GM19035 (cell line): ENCODE measurements at regions not wholly inside any gene's neighbourhood (a gene's known extent, or its start where the extent isn't known, plus 50 kb on each side); places are given as distances from the start of the nearest gene placed in this dataset.

Experiments
- ATAC-seq: cut with Tn5 transposase; IDR thresholded peaks from one replicate; pipeline ENCODE4 v1.9.1; 2021; ENCODE audit not compliant: unreplicated experiment

DNA sequence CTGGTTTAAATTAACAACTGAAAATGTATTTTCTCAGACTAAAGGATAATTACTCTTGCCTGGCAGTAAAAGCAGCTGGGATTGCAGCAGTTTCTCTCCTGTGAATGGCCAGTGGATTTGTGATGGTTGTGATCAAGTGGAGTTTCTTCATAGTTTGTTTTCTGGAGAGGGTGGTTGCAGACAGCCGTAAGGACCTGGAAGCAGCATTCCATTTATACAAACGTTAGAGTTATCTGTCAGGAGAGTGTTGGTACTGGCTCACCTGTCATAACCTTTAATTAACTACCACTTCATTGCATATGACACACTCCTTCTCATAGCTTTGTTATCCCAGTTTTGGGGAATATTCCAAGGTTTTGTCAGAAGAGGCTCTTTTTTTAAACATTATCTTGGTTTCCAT lies 258.4 kb upstream of the SLC10A2 start:
- no peak for ATAC-seq

DNA sequence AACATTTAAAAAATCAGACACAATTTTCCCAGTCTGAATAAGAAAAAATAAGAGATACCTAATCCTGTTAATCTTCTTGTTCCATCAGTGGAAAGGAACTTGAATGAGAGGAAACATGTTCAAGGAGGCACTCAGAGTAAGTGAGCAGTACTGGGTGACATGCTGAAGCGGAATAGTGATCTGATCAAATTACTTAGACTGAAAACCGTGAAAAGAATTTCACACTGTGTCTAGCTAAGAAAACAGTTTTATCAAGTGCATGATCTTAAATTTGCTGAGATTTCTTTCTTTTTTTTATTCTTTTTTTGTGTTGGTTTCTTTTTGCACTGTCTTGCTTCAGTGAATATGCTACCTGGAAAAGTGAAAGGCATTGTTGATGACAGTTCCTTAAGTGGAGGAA lies 249.5 kb upstream of the SLC10A2 start:
- no peak for ATAC-seq

DNA sequence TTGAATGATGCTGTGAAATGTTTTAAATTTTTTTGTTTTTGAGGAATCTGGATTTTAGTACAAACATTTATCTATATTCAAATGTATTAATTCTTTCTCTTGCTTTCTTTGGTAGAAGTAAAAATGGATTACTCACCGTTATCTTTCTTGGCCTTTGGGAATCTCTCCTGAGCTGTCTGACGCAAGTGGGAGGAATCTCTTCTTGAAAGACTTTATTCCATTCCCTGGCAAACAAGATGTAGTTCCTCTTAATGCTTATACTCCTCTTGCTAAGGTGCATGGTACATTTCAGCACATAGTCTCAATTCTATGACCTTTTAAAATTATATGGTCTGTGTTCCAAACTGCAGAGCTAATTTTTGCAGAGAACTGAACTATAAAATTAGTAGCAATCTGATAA lies 246.2 kb upstream of the SLC10A2 start:
- ATAC-seq, result no peak

DNA sequence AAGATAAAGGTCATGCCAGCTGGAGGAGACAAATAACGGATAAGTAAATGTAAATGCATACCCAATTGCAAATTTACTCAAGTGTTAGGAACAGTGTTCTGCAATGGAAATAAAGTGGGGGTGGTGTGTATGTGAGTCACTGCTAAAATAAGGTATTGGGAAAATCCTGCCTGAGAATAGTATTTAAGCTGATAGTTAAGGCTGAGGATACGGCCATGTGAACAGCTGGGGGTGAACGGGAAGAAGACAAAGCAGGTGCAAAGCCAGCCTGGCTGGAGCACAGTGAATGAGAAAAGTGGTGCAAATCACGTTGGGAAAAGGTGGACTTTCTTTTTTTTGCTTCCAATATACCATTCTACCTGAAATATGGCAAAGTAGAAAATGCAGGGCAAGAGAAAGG lies 242.4 kb upstream of the SLC10A2 start:
- no peak for ATAC-seq

DNA sequence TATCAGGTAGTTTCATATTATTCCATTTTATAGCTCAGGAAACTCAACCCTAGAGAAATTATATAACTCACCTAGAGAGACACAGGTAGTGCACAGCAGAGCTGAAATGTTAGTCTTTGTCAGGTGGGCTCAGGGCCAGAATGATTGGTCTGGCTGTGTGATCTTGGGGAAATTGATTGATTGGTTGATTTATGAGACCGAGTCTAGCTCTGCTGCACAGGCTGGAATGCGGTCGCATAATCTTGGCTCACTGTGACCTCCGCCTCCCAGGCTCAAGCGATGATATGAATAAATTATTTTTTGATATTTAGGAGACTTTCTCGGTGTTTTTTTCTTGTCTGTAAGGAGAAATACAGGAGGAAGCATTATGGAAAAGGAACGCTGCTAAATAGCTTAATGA lies 239.9 kb upstream of the SLC10A2 start:
- ATAC-seq, result no peak

DNA sequence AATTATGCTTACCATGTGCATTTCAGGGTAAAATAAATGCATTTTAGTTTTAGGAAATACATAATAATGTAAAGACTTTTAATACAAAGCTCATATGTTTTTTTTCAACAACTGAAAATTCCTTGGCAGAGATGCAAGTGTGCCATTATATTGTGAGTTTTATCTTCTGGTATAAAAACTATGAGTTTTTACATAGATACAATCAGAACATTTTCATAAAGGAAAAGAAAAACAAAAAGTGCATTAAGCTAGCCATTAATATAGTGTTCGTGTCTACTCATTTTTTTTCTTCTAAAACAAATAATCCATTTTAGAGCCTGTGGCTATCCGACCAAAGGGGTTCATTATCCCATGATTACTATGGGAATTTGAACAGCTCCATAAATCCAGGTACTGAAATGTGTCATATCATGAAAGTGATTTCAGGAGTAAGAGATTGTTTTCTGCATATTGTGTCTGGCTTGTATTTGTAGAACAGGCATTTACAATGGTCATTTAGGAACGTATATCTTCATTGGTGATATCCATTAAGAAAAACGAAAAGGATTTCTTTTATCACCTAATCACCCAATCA lies 236.9 kb upstream of the SLC10A2 start:
- no peak for ATAC-seq

DNA sequence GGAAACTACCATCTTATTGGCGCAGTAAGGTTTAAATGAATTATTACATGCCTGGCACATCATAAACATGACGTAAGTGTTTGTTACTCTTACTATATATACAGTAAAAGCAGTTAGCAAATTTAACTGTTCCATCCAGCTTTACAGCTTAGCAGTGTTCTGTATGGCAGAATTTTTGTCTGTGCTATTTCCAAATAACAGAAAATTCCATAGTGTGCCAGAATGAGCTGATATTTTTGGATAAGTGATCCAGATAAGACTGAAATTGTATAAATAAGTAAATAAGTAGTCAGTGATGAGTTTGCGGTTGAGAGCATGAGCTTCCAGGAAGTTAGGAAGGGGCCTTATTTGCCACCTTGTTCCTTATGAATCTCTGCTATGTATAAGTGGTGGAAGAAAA lies 236.5 kb upstream of the SLC10A2 start:
- ATAC-seq, result no peak

DNA sequence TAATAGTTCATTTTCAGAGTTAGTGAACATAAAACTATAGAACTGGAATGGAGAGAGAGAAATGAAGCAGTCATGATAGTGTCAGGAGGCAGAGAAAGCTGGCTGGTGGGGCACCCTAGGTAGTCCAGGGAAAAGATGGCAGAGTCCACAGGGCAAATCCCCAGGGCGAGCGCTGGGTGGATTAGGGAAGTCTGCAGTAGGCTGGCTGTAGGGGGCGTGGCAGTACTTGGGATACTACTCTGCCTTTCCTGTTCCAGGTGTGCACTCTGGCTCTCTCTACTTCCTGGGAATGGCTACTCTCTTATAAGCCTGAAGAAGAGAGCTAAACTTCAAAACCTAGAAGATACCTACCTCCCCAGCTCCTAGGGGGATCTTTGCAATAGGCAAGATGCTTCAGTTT lies 232.9 kb upstream of the SLC10A2 start:
- ATAC-seq, result no peak

DNA sequence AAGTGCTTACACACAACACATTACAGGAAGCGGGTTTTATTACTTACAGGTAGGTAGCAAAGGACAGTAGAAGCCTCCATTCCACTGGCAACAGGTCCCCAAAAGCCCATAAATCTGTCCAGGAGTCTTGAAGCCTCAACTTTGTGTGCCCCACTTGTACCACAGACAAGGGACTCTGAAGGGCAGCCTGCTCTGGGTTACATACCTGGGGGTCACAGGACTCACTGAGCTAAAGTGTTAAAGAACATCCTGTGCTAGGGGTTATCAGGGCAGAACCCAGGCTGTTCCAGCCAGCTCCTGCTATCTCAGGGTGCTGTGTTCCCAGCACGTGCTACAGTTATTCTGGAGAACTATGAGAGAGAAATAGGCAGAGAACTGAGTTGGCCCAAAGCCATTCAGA lies 230.9 kb upstream of the SLC10A2 start:
- ATAC-seq, result no peak

DNA sequence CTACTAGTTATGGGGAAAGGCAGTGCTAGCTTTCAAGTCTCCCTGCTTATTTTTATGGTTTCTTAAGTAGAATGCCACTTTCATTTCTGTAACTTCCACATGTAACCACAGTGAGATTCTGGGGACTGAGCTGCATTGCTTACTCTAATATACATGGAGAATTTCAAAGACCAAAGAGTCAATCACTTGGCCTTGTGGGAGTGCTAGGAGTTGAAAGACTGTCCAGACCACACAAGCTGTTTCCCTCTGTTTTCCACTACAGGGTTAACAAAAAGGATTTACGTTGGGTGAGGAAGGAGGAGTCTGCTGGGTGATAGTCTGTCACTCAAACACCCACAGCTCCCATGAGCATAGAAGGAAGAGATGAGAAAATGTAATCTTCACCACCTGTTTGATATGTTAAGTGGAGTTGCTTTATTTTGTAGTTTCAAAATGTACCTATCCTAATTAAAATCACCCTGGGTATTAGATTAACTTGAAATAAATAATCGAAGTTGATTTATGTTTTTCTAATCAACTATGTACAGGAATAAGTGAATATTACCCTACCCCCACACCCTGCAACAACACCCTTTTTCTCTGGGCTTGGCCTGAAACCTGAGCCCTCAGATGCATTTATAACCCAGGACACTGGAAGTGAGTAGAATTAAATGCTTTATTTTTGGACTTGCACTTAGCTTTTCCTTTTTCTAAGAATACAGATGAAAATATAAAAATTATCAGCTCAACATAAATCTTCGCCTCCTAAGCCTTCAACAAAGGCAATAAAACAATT lies 225.8 kb upstream of the SLC10A2 start:
- no peak for ATAC-seq

DNA sequence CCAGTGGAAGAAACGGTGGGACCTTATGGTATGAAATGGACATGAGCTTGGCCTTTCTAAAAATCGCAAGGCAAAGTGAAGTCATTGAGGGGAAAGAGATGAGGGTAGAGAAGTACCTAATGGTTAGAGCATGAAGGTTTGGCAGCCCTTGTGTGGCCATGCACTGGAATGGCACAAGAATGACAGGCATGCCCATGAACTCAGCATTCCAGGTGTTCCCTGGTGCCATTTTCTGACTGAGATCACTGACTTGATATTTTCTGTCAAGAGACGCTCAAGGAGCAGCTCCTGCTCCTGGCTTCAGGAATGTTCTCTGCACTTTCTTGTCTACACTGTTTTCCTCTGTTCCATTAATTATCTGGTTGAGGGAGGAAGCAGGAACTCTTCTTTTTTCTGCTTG lies 225.0 kb upstream of the SLC10A2 start:
- ATAC-seq, result no peak

DNA sequence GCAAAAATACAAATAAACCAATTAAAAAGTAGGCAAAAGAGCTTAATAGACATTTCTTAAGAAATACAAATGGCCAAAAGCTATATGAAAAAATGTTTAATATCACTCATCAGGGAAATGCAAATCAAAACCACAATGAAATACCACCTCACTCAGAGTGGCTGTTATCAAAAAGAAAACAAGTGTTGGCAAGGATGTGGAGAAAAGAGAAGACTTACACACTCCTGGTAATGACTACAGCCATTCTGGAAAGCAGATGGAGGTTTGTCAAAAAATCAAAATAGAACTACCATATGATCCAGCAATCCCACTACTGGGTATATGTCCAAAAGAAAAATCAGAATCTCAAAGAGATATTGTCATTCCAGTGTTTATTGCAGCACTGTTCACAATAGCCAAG lies 223.5 kb upstream of the SLC10A2 start:
- ATAC-seq, result no peak

DNA sequence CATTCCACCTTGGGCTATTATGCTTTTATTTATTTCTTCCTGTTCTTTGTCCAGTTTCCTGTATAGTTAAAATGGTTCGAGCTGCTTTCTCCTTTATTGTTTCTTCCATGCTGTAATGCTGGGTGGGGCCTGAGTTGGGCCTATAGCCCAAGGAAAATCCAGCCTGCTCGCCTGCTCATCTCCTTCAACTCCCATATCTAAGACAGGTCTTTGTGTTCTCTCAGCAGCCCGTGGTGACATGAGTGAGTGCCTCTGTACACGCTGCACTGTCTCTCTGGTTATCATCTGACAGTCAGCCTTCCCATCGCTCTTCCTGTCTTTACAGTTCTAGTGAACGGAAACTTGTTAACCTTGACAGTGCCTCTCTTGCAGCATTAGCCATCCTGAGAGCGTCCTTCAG lies 221.9 kb upstream of the SLC10A2 start:
- ATAC-seq, result no peak

DNA sequence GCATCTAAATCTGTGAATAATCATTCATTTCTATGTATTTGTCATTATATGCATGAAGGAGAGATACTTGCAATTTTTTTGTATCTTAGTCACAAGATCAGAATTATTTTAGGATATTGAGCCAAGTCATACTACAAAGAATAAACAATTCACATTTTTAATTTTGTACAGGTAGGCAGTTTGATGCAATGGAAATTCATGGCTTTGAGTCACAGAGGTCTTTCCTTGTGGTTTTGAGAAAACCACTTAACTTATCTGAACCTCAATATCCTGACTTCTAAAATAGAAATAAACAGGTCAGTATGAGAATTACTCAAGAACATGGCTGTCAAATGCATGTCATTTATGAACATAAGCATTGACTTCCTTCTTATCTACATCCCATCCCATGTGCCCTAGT lies 221.4 kb upstream of the SLC10A2 start:
- ATAC-seq, result no peak

DNA sequence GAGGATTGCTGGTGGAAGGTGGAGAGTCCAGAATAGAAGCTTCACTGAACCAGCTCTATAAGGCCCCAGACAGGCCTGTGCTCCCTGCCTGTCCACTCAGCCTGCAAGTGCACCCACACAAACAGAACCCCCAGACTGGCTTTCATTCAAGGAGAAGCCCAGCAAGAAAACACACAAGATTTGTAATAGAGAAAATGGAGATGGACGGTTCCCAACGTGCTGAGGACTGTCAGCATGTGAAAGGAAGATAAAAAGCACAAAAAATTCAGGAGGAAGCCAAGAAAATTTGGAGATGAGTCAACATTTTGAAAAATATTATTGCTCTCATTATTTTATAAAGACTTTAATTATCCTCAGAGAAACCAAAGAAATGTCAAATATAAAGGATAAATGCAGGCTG lies 218.2 kb upstream of the SLC10A2 start:
- ATAC-seq, result no peak

DNA sequence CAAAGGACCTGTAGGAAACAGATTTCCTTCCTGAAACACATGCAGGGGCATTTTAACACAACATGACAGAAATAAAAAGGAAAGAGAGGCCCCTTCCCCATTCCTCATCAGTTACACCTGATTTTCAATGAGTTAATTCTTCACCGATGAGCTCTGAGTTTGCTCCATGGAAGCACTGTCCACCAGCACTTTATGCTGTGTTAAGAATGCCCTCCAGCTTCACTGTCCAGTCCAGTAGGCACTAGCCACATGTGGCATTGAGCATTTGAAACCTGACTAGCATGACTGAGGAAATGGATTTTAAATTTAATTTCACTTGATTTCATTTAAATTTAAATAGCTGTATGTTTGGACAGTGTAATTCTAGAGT lies 217.2 kb upstream of the SLC10A2 start:
- no peak for ATAC-seq

DNA sequence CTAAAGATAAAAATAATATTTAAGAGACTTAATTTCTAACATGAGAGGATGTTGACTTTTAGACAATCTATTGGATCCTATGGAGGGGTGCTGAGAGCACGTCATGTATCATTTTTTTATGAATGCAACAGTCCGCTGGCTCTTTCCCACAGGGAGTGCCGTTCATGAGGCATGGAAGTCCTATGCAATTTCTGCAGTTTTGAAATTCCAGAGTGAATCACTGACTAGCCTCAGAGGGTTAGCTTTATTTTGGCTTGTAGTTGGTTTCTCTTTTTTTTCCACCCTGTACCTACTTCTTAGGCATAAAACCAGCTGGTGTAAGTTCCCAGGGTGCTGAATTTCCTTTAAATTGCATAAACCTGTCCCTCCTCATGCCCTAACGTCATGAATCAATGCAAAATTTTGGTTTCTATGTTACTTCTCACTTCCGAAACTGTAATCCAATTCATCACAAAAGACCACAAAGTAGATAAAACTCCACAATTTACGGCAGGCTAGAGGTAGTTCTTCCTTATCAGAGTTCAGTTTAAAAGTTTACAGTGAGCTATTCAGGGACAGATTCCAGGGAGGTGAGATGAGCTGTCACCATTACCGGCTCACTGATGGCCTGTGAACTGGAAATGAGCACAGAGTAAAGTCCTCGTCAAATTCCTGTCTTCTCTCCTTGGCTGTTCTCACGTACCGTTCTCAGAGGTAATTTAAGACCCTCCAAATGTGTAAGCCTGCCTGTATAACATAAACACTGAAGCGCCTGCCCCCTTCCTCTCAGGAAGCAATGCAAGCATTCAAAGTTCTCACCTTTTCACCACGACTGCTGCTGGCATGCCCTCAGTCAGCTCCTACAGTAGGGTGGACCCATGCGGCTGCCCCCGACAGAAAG lies 216.6 kb upstream of the SLC10A2 start:
- ATAC-seq, result no peak

DNA sequence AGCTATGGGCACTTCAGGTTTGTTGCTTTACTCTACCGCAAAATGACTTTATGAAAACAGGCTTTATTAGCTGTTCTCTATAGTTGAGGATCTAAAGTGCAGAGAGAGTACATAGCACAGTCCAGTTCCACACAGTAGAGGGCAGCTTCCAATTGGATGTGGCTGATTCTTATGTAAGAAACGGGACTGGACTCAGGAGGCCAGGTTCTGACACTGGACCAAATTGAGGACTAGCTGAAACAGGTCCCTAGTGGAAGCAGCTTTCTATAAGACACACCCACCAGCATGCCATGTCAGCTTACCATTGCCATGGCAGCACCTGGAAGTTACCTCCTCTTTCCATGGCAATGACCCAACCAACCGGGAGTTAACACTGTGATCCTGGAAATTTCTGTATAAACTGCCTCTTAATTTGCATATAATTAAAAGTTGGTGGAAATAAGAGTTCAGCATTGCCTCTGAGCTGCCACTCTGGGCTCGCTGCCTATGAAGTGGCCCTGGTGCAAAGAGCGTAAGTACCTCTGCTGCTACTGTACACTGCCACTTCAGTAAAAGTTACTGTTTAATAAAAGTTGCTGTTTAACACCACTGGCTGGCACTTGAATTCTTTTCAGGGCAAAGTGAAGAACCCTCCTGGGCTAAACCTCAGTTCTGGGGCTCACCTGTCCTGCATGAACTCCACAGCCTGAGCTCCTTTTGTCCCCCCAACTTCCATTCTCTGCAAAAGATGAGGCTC lies 211.9 kb upstream of the SLC10A2 start:
- no peak for ATAC-seq

DNA sequence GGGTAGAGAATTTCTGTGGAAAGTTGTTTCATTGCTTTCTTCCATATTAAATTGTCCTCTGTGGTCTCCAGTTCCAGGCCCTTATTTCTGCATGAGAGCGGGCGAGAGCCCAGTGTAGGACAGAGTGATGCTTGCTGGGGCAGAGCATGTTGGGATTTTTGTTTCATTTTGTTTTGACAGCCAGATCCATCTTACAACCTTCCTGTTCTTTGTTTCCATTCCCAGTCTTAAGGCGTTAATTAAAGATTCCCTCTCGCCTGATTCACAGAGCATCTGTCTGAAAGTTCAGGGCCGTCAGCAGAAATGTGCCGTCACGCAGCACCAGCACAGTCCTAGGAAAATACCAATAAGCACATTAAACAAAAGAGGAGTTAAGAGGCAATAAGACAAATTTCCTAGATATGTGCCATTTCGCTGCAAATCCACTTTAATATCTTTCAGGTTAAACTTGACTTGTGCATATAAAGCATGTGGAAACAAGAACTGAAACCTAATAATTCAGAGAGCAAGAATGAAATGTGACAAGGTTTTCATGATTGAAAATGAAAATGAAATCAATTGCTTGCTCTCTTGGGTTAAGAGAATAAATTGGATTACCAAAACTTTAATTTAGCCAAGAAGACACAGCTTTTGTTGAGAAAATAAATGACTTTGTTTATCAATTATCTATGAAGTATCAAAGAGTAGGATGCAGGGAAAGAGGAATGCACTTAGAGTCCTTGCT lies 210.7 kb upstream of the SLC10A2 start:
- peak; percentile 90 for ATAC-seq

DNA sequence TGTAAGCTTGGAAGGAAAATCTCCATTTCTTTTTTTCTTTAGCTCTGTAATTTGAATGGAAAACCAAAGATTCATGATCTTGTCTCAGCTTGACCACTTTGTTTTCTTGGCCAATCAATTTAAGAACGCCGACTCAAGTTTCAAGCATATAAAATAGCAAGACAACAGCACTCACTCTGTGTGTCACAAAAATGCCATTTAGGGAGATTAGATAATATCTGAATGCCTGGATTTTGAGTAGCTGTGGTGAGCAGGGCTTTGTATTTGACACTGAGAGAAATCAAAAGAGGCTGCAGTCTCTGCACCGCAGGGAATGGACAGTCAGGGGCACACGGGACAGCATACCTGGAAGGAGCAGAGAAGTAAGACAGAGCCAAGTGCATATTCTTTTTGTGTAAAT lies 209.5 kb upstream of the SLC10A2 start:
- ATAC-seq, result no peak

DNA sequence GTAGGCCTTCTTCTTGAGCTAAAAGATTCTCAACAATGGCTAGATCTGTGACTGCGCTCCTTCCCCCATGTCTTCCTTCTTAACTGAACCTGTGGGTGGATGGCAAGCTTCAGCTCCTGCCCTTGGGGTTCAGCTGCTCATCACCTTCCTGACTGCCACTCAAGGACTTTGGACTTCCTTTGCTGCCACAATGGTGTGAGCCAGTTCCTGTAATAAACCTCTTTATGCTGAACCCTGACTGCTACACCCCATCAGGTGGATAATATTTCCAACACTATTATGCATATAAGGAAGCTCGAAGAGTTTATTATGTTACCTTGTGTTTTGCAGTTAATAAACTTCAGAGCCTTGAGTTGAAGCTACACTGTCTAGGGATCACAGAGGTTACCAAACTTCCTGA lies 208.9 kb upstream of the SLC10A2 start:
- ATAC-seq, result no peak
